GM06990 (cell line): ENCODE measurements at regions not wholly inside any gene's neighbourhood (a gene's known extent, or its start where the extent isn't known, plus 50 kb on each side); places are given as distances from the start of the nearest gene placed in this dataset.

Experiments
- DNase-seq: peaks from one replicate; pipeline ENCODE4 v3.0.0-alpha.2; 2011; ENCODE audit not compliant: insufficient read length; ENCODE audit errors: extremely low read depth
- H3K27me3 ChIP-seq: replicated peaks from 2 replicates; pipeline ENCODE4 v1.6.0; 2011; ENCODE audit warnings: low read length; ENCODE audit not compliant: control insufficient read depth, insufficient read depth
- H3K36me3 ChIP-seq: 2 replicates; pipeline ENCODE4 v1.5.1; 2011; ENCODE audit warnings: low read length; ENCODE audit not compliant: control insufficient read depth, insufficient read depth
- H3K4me3 ChIP-seq: replicated peaks from 2 replicates; pipeline ENCODE4 v1.5.1; 2011; ENCODE audit warnings: low read depth, mild to moderate bottlenecking, control low read depth, low read length
- CTCF ChIP-seq: IDR thresholded peaks from 2 replicates; pipeline ENCODE4 v1.5.1; 2011; ENCODE audit warnings: low read length, control low read depth, mild to moderate bottlenecking, inconsistent platforms; ENCODE audit not compliant: insufficient read depth, poor library complexity, severe bottlenecking

- DNase-seq = no peak
- Histone ChIP-seq H3K36me3 (no peaks in the 10 kb centered on the region), H3K4me3 (no peak overlapping the region), H3K27me3 (no peaks in the 10 kb centered on the region)
- no peak for TF ChIP-seq CTCF
Observed at GRCh38 chrX:30153175-30153880, 62.0 kb upstream of the MAGEB2 start.

- Histone ChIP-seq H3K36me3 (no peaks in the 10 kb centered on the region), H3K4me3 (no peak overlapping the region), H3K27me3 (no peaks in the 10 kb centered on the region)
- no peak for DNase-seq
- TF ChIP-seq CTCF = no peak
Observed at GRCh38 chrX:30153881-30154260, 61.5 kb upstream of the MAGEB2 start.

GRCh38 chrX:30156009-30156408 lies 59.4 kb upstream of the MAGEB2 start:
- no peak for TF ChIP-seq CTCF
- Histone ChIP-seq H3K4me3 (no peak overlapping the region), H3K27me3 (no peaks in the 10 kb centered on the region), H3K36me3 (no peaks in the 10 kb centered on the region)
- DNase-seq = no peak

- Histone ChIP-seq H3K27me3 (no peaks in the 10 kb centered on the region), H3K4me3 (no peak overlapping the region), H3K36me3 (no peaks in the 10 kb centered on the region)
- TF ChIP-seq CTCF = no peak
- DNase-seq = no peak
Observed at GRCh38 chrX:30156880-30157560, 58.3 kb upstream of the MAGEB2 start.

GRCh38 chrX:30161043-30161442 lies 54.3 kb upstream of the MAGEB2 start:
- no peak for DNase-seq

More at GRCh38 chrX:30161043-30161442, 54.3 kb upstream of the MAGEB2 start:
- H3K4me3 ChIP-seq = no peak overlapping the region
- no peak for TF ChIP-seq CTCF
- no peaks in the 10 kb centered on the region for H3K36me3 ChIP-seq
- H3K27me3 ChIP-seq = no peaks in the 10 kb centered on the region
